ENCODE measurements at regions not wholly inside any gene's neighbourhood (a gene's known extent, or its start where the extent isn't known, plus 50 kb on each side); places are given as distances from the start of the nearest gene placed in this dataset.

GRCh38 chr2:149679286-149679685 is 91.7 kb upstream of the MMADHC start:
- DNase-seq (ENCODE audit: low spot score) (no peak), ATAC-seq (ENCODE audit: insufficient number of reproducible peaks, low FRiP score, low read depth) (no peak)
- H3K4me3 ChIP-seq = no peak overlapping the region
- H3K4me1 ChIP-seq (ENCODE audit: control insufficient read depth in 1 of 2, low read depth in 2 of 2) = no peaks in the 10 kb centered on the region
- no peaks in the 10 kb centered on the region for H3K27me3 ChIP-seq (replicated peaks; ENCODE audit: insufficient read depth)
- H3K27ac ChIP-seq = no peak overlapping the region
- no peaks in the 10 kb centered on the region for H3K9me3 ChIP-seq
- TF ChIP-seq CTCF (IDR thresholded peaks at IDR 0.05) = no peak
- H3K36me3 ChIP-seq = no peaks in the 10 kb centered on the region

GRCh38 chr2:149677416-149677815 is 89.8 kb upstream of the MMADHC start:
- ATAC-seq (ENCODE audit: insufficient number of reproducible peaks, low FRiP score, low read depth) = no peak
- TF ChIP-seq CTCF (IDR thresholded peaks at IDR 0.05) = no peak

GRCh38 chr2:149670086-149670485 is 82.5 kb upstream of the MMADHC start:
- H3K27ac ChIP-seq = no peak overlapping the region
- TF ChIP-seq CTCF (IDR thresholded peaks at IDR 0.05) = no peak
- no peaks in the 10 kb centered on the region for H3K4me1 ChIP-seq (ENCODE audit: control insufficient read depth in 1 of 2, low read depth in 2 of 2)
- no peaks in the 10 kb centered on the region for H3K36me3 ChIP-seq
- H3K27me3 ChIP-seq (replicated peaks; ENCODE audit: insufficient read depth) = no peaks in the 10 kb centered on the region
- no peak overlapping the region for H3K4me3 ChIP-seq
- no peaks in the 10 kb centered on the region for H3K9me3 ChIP-seq
- no peak for DNase-seq (ENCODE audit: low spot score)
- ATAC-seq (ENCODE audit: insufficient number of reproducible peaks, low FRiP score, low read depth) = no peak

More at GRCh38 chr2:149677416-149677815, 89.8 kb upstream of the MMADHC start:
- Histone ChIP-seq H3K27me3 (replicated peaks; ENCODE audit: insufficient read depth) (no peaks in the 10 kb centered on the region), H3K9me3 (no peaks in the 10 kb centered on the region), H3K4me3 (no peak overlapping the region), H3K36me3 (no peaks in the 10 kb centered on the region), H3K27ac (no peak overlapping the region), H3K4me1 (ENCODE audit: control insufficient read depth in 1 of 2, low read depth in 2 of 2) (no peaks in the 10 kb centered on the region)
- DNase-seq (ENCODE audit: low spot score) = no peak

- DNase-seq (ENCODE audit: low spot score) = no peak
- H3K27me3 ChIP-seq (replicated peaks; ENCODE audit: insufficient read depth) = no peaks in the 10 kb centered on the region
- no peaks in the 10 kb centered on the region for H3K9me3 ChIP-seq
- H3K4me3 ChIP-seq = no peak overlapping the region
- no peak overlapping the region for H3K27ac ChIP-seq
- no peaks in the 10 kb centered on the region for H3K36me3 ChIP-seq
- no peak for ATAC-seq (ENCODE audit: insufficient number of reproducible peaks, low FRiP score, low read depth)
- H3K4me1 ChIP-seq (ENCODE audit: control insufficient read depth in 1 of 2, low read depth in 2 of 2) = peaks cover 0 to 6% of the 10 kb centered on the region in 2 donors
- TF ChIP-seq CTCF (IDR thresholded peaks at IDR 0.05) = no peak
These were observed 79.3 kb upstream of the MMADHC start for GRCh38 chr2:149666809-149667320.

GRCh38 chr2:149664896-149665295 is 77.3 kb upstream of the MMADHC start:
- Histone ChIP-seq H3K27me3 (replicated peaks; ENCODE audit: insufficient read depth) (no peaks in the 10 kb centered on the region), H3K36me3 (no peaks in the 10 kb centered on the region), H3K4me1 (ENCODE audit: control insufficient read depth in 1 of 2, low read depth in 2 of 2) (peaks cover 0 to 10% of the 10 kb centered on the region in 2 donors), H3K4me3 (no peak overlapping the region), H3K27ac (no peak overlapping the region), H3K9me3 (no peaks in the 10 kb centered on the region)
- TF ChIP-seq CTCF (IDR thresholded peaks at IDR 0.05) = no peak
- DNase-seq (ENCODE audit: low spot score) = no peak
- ATAC-seq (ENCODE audit: insufficient number of reproducible peaks, low FRiP score, low read depth) = no peak

All from thoracic aorta (tissue), 2 donors.